GM18499 (cell line): ENCODE measurements at regions not wholly inside any gene's neighbourhood (a gene's known extent, or its start where the extent isn't known, plus 50 kb on each side); places are given as distances from the start of the nearest gene placed in this dataset.
"Not testable (repeated sequence)": the region's sequence is repeated elsewhere in the genome, so short reads cannot be mapped to it uniquely, and the experiment has no call there.

Source experiments
- ATAC-seq: cut with Tn5 transposase; IDR thresholded peaks from one replicate; pipeline ENCODE4 v1.9.1; 2021; ENCODE audit warnings: moderate number of reproducible peaks; ENCODE audit not compliant: insufficient read depth, unreplicated experiment

GRCh38 chr3:103810167-103810566, 1375.4 kb downstream of the ZPLD1 start:
- ATAC-seq = no peak

- ATAC-seq = no peak
These were observed 1379.1 kb downstream of the ZPLD1 start for GRCh38 chr3:103813955-103814354.

GRCh38 chr3:103818398-103818797, 1383.6 kb downstream of the ZPLD1 start:
- no peak for ATAC-seq

- no peak for ATAC-seq
These were observed 1384.0 kb downstream of the ZPLD1 start for GRCh38 chr3:103818800-103819199.

- no peak for ATAC-seq
These were observed 1390.8 kb downstream of the ZPLD1 start for GRCh38 chr3:103825586-103825985.

- ATAC-seq = no peak
These were observed 1395.0 kb downstream of the ZPLD1 start for GRCh38 chr3:103829723-103830326.

- no peak for ATAC-seq
These were observed 1412.6 kb downstream of the ZPLD1 start for GRCh38 chr3:103847081-103848062.

GRCh38 chr3:103851793-103852192, 1417.0 kb downstream of the ZPLD1 start:
- ATAC-seq = no peak

GRCh38 chr3:103862415-103862814, 1427.6 kb downstream of the ZPLD1 start:
- ATAC-seq = no peak

- ATAC-seq = no peak
These were observed 1428.6 kb downstream of the ZPLD1 start for GRCh38 chr3:103863381-103863780.

- no peak for ATAC-seq
These were observed 1431.3 kb downstream of the ZPLD1 start for GRCh38 chr3:103866113-103866512.

GRCh38 chr3:103873021-103873420, 1438.2 kb downstream of the ZPLD1 start:
- no peak for ATAC-seq

- no peak for ATAC-seq
These were observed 1439.2 kb downstream of the ZPLD1 start for GRCh38 chr3:103873897-103874545.

GRCh38 chr3:103881809-103882208, 1447.0 kb downstream of the ZPLD1 start:
- ATAC-seq = not testable (repeated sequence)

- no peak for ATAC-seq
These were observed 1454.9 kb downstream of the ZPLD1 start for GRCh38 chr3:103889675-103890074.

- ATAC-seq = no peak
These were observed 1459.5 kb downstream of the ZPLD1 start for GRCh38 chr3:103894162-103894822.

- ATAC-seq = no peak
These were observed 1464.5 kb downstream of the ZPLD1 start for GRCh38 chr3:103899328-103899727.

GRCh38 chr3:103904991-103905390, 1461.7 kb upstream of the ALCAM start:
- no peak for ATAC-seq

- ATAC-seq = no peak
These were observed 1460.4 kb upstream of the ALCAM start for GRCh38 chr3:103906304-103906703.

GRCh38 chr3:103906808-103907207, 1459.9 kb upstream of the ALCAM start:
- no peak for ATAC-seq

GRCh38 chr3:103907567-103907966, 1459.1 kb upstream of the ALCAM start:
- no peak for ATAC-seq
